K562 (cell line): ENCODE measurements at regions not wholly inside any gene's neighbourhood (a gene's known extent, or its start where the extent isn't known, plus 50 kb on each side); places are given as distances from the start of the nearest gene placed in this dataset.

Experiments used
- ATAC-seq: fragments of 200-7000 bp; cut with Tn5 transposase; 3 replicates; pipeline ENCODE4 v1.9.1; 2020; ENCODE audit warnings: moderate library complexity
- BruUV-seq: library from RNA; stranded (reverse); fragments of 400-500 nt; replicated peaks from 2 replicates; lab custom pipeline; 2021; lab: Mats Ljungman, UMichigan
- CTCF ChIA-PET: fragments of 300-600 bp; formaldehyde crosslinking; extraction: SDS; loops from one replicate; lab custom pipeline; 2021; ENCODE audit warnings: low intra/inter-chr PET ratio; lab: Yijun Ruan, JAX
- POLR2A ChIA-PET: fragments of 300-600, 350-650 bp; sonication (Branson Sonifier 250); formaldehyde crosslinking; extraction: SDS; loops from one replicate; lab custom pipeline; 2021; ENCODE audit warnings: antibody characterized with exemption, inconsistent platforms; lab: Yijun Ruan, JAX
- DNase-seq, 4 experiments: peaks; one replicate each; pipeline versions ENCODE4 v3.0.0 to v3.0.0-alpha.2; 2011 to 2018; ENCODE audit warnings: low spot score in 3 of 4, mixed read lengths in 3 of 4; ENCODE audit errors: extremely low read depth in 1 of 4
- FAIRE-seq: peaks from 2 replicates; lab custom pipeline; 2011; peaks lifted over from hg19 to GRCh38; lab: Jason Lieb, UNC
- H2AFZ ChIP-seq: 2 replicates; pipeline ENCODE4 v1.6.0; 2011; ENCODE audit warnings: low read depth, low read length, control low read depth, inconsistent platforms
- H3K27ac ChIP-seq: fragments of 200-600 bp; 3 replicates; pipeline ENCODE4 v1.8.0; 2011; ENCODE audit warnings: low read depth, mild to moderate bottlenecking, control low read depth, inconsistent platforms, low read length, moderate library complexity, mixed read lengths; ENCODE audit errors: extremely low read depth
- H3K27me3 ChIP-seq, 2 experiments: fragments of 300-600 bp in 1 of 2; 2 replicates in 1 of 2; 3 replicates in 1 of 2; pipeline versions ENCODE4 v1.6.0 to v1.8.0; 2011; ENCODE audit warnings: inconsistent platforms in 2 of 2, low read length in 2 of 2, mild to moderate bottlenecking in 1 of 2, mixed read lengths in 1 of 2, moderate library complexity in 1 of 2; ENCODE audit not compliant: control insufficient read depth in 2 of 2, insufficient read depth in 2 of 2
- H3K36me3 ChIP-seq: fragments of 300-600 bp; 3 replicates; pipeline ENCODE4 v1.8.0; 2011; ENCODE audit warnings: mild to moderate bottlenecking, low read length, inconsistent platforms; ENCODE audit not compliant: control insufficient read depth, insufficient read depth
- H3K4me1 ChIP-seq, 2 experiments: fragments of 200-600 bp in 1 of 2; replicated peaks in 1 of 2; 2 replicates in 1 of 2; 3 replicates in 1 of 2; pipeline versions ENCODE4 v1.5.1 to v1.8.0; 2011; ENCODE audit warnings: inconsistent platforms in 2 of 2, low read length in 2 of 2, mild to moderate bottlenecking in 1 of 2, mixed read lengths in 1 of 2, moderate library complexity in 1 of 2; ENCODE audit not compliant: control insufficient read depth in 2 of 2, insufficient read depth in 2 of 2
- H3K4me2 ChIP-seq: 2 replicates; pipeline ENCODE4 v1.6.1; 2011; ENCODE audit warnings: low read length, control low read depth, inconsistent platforms, mixed read lengths; ENCODE audit not compliant: insufficient read depth
- H3K4me3 ChIP-seq: fragments of 200-600 bp; sonication (generic), shearing (Covaris generic); 2 replicates; pipeline ENCODE4 v1.5.1; 2016; ENCODE audit warnings: control low read depth, inconsistent platforms
- H3K79me2 ChIP-seq: fragments of 200-600 bp; 3 replicates; pipeline ENCODE4 v1.8.0; 2011; ENCODE audit warnings: low read length, inconsistent platforms; ENCODE audit not compliant: control insufficient read depth, insufficient read depth
- H3K9ac ChIP-seq, 2 experiments: 2 replicates each; pipeline versions ENCODE4 v1.6.0 to v1.6.1; 2011; ENCODE audit warnings: low read depth in 2 of 2, low read length in 2 of 2, control low read depth in 1 of 2, inconsistent platforms in 1 of 2, mild to moderate bottlenecking in 1 of 2, mixed read lengths in 1 of 2; ENCODE audit not compliant: insufficient read depth in 1 of 2
- H3K9me1 ChIP-seq: one replicate; pipeline ENCODE4 v1.6.0; 2011; ENCODE audit warnings: inconsistent platforms, mild to moderate bottlenecking, low read length, moderate library complexity; ENCODE audit not compliant: control insufficient read depth, insufficient read depth
- H3K9me3 ChIP-seq: replicated peaks from 2 replicates; pipeline ENCODE4 v1.5.1; 2011; ENCODE audit warnings: low read depth, low read length, inconsistent platforms; ENCODE audit not compliant: control insufficient read depth, insufficient read depth
- H4K20me1 ChIP-seq: replicated peaks from 2 replicates; pipeline ENCODE4 v1.6.1; 2011; ENCODE audit warnings: low read length, inconsistent platforms, mixed read lengths; ENCODE audit not compliant: control insufficient read depth, insufficient read depth
- HDAC6 ChIP-seq: IDR thresholded peaks from 2 replicates; pipeline ENCODE4 v1.6.1; 2012; ENCODE audit warnings: low read depth, mild to moderate bottlenecking, control low read depth, inconsistent platforms, low read length, moderate library complexity
- HEY1 ChIP-seq: fragments of 250-450 bp; sonication (Bioruptor Pico); IDR thresholded peaks from 2 replicates; pipeline ENCODE4 v1.5.0; 2020; ENCODE audit warnings: mild to moderate bottlenecking, moderate library complexity, borderline replicate concordance
- KLF10 ChIP-seq: fragments of 250-450 bp; sonication (Bioruptor Pico); IDR thresholded peaks from 2 replicates; pipeline ENCODE4 v1.6.1; 2021; ENCODE audit warnings: matching md5 sums
- MTA2 ChIP-seq: fragments of 450-650 bp; IDR thresholded peaks from 2 replicates; pipeline ENCODE4 v1.6.1; 2016; ENCODE audit warnings: low read depth
- MTF1 ChIP-seq: fragments of 250-450 bp; sonication (Bioruptor Pico); IDR thresholded peaks from 2 replicates; pipeline ENCODE4 v1.9.0; 2021; ENCODE audit warnings: moderate library complexity, mild to moderate bottlenecking, inconsistent platforms, borderline replicate concordance
- NCOA2 ChIP-seq, 2 experiments: fragments of 450-650 bp; IDR thresholded peaks; 2 replicates each; pipeline ENCODE4 v1.6.1; 2018; ENCODE audit warnings: mild to moderate bottlenecking in 2 of 2, moderate library complexity in 1 of 2; ENCODE audit not compliant: partially characterized antibody in 2 of 2
- PHF8 ChIP-seq: fragments of 200-600 bp; sonication (generic); IDR thresholded peaks from 2 replicates; pipeline ENCODE4 v1.6.1; 2012; ENCODE audit warnings: mixed run types, mild to moderate bottlenecking, inconsistent platforms, low read length, moderate library complexity, borderline replicate concordance
- SMARCA5 ChIP-seq: fragments of 450-650 bp; IDR thresholded peaks from 2 replicates; pipeline ENCODE4 v1.6.1; 2016
- SRF ChIP-seq, 2 experiments: fragments of 250-450, 450-650 bp in 1 of 2; sonication (Bioruptor Pico) in 1 of 2; sonication (generic) in 1 of 2; formaldehyde crosslinking; IDR thresholded peaks; 2 replicates each; pipeline versions ENCODE4 v1.5.0 to v1.5.1; 2020 to 2022; ENCODE audit warnings: mild to moderate bottlenecking in 1 of 2, missing genetic modification reagents in 1 of 2
- XRCC5 ChIP-seq: fragments of 200-400 bp; formaldehyde crosslinking; IDR thresholded peaks from 2 replicates; pipeline ENCODE4 v1.6.1; 2017; ENCODE audit warnings: low read depth, mild to moderate bottlenecking, low read length
- ZEB2 ChIP-seq: fragments of 450-650 bp; IDR thresholded peaks from 2 replicates; pipeline ENCODE4 v1.6.1; 2016
- ZNF140 ChIP-seq: fragments of 250-450 bp; sonication (Bioruptor Pico); IDR thresholded peaks from 2 replicates; pipeline ENCODE4 v1.8.0; 2021; ENCODE audit warnings: moderate library complexity, mild to moderate bottlenecking, inconsistent platforms
- ZNF324 ChIP-seq: fragments of 250-450 bp; sonication (Bioruptor Pico); IDR thresholded peaks from 2 replicates; pipeline ENCODE4 v1.4.0; 2020; ENCODE audit warnings: mild to moderate bottlenecking
- ZNF431 ChIP-seq: sonication (generic); formaldehyde crosslinking; IDR thresholded peaks from 2 replicates; pipeline ENCODE4 v1.8.0; 2022; ENCODE audit warnings: mild to moderate bottlenecking, missing genetic modification reagents
- WGBS: fragments of 100-300 bp; shearing (Covaris generic); methylation state at CpG from one replicate; pipeline ENCODE4 v1.1.6; 2016; ENCODE audit warnings: low coverage, mixed read lengths; ENCODE audit not compliant: insufficient coverage; ENCODE audit errors: missing lambda C conversion rate; 5-methylcytosine and 5-hydroxymethylcytosine counted together
- in situ Hi-C: fragments of 300-500 bp; cut with MboI; formaldehyde crosslinking; loops from 4 replicates; pipeline ENCODE4 v1.15.0; 2018; ENCODE audit warnings: inconsistent platforms, mixed read lengths
- intact Hi-C: fragments of 100-400 bp; cut with micrococcal nuclease; formaldehyde crosslinking; loops from 2 replicates; pipeline ENCODE4 v1.14.2; 2022
- TF ChIP-seq, protein P1 (sequence below): sonication (generic); IDR thresholded peaks from 2 replicates; pipeline ENCODE4 v1.6.1; 2016
- TF ChIP-seq, protein P2 (sequence below), 2 experiments: IDR thresholded peaks in 1 of 2; conservative IDR thresholded peaks in 1 of 2; 2 replicates each; pipeline ENCODE4 v1.6.1; 2016; ENCODE audit warnings: low read depth in 2 of 2, mild to moderate bottlenecking in 1 of 2, missing compliant biosample characterization in 1 of 2, missing genetic modification characterization in 1 of 2, moderate library complexity in 1 of 2

DNA sequence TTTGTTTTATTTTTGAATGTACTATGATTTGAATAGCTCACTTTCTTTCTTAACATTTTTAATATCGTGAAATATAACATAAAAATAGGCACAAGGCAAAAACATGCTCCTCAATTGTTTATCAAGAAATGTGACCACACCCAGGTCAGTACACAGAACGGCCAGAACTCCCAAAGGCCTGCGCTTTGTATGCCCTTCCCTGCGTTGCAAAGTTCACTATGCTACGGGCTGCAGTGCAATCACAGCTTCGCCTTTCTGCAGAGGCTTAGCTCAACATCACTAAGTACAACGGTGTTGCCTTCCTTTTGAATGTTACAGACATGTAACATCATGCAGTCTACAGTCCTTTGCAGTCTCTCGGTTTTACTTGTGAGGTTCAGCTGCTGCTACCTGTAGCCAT, 333.4 kb downstream of the THBS2 start:
- H3K4me2 ChIP-seq, result no peak overlapping the region
- H3K36me3 ChIP-seq, result no peaks in the 10 kb centered on the region
- H3K9ac ChIP-seq, result no peak overlapping the region
- no peaks in the 10 kb centered on the region for H3K4me1 ChIP-seq
- no peak for DNase-seq
- no peaks in the 10 kb centered on the region for H3K9me3 ChIP-seq
- intact Hi-C loops (no loop called here), in situ Hi-C loops (no loop called here)
- ChIA-PET POLR2A (no interaction called here), CTCF (no interaction called here)
- no peaks in the 10 kb centered on the region for H3K9me1 ChIP-seq
- no peak overlapping the region for H2AFZ ChIP-seq
- no peak overlapping the region for H3K4me3 ChIP-seq
- no TSS peak for BruUV-seq
- ATAC-seq, result no peak
- 0% methylated on average over 8 of the region's 8 CpGs for WGBS
- FAIRE-seq, result no peak
- peaks cover 24 to 48% of the 10 kb centered on the region in 2 experiments; a peak in 3 of 5 replicates for H3K27me3 ChIP-seq
- 0 out of 2 replicates have a peak, but pooled peaks cover 4% of the 10 kb centered on the region for H4K20me1 ChIP-seq
- no peaks in the 10 kb centered on the region for H3K79me2 ChIP-seq
- no peak overlapping the region for H3K27ac ChIP-seq
- TF ChIP-seq PHF8, result no peak
- no peak for TF ChIP-seq ZNF324 (CRISPR knock-in tag)
- TF ChIP-seq HEY1 (CRISPR knock-in tag), result no peak
- TF ChIP-seq, protein P1, sequence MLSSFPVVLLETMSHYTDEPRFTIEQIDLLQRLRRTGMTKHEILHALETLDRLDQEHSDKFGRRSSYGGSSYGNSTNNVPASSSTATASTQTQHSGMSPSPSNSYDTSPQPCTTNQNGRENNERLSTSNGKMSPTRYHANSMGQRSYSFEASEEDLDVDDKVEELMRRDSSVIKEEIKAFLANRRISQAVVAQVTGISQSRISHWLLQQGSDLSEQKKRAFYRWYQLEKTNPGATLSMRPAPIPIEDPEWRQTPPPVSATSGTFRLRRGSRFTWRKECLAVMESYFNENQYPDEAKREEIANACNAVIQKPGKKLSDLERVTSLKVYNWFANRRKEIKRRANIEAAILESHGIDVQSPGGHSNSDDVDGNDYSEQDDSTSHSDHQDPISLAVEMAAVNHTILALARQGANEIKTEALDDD, result no peak
- no peak for TF ChIP-seq MTF1 (CRISPR knock-in tag)
- TF ChIP-seq ZEB2, result no peak
- TF ChIP-seq SMARCA5, result no peak
- TF ChIP-seq ZNF431 (CRISPR knock-in tag), result no peak
- TF ChIP-seq ZNF140, result no peak
- no peak for TF ChIP-seq HDAC6
- no peak for TF ChIP-seq SRF (CRISPR knock-in tag; IDR thresholded peaks at IDR 0.05)
- TF ChIP-seq MTA2, result no peak
- no peak for TF ChIP-seq NCOA2 (IDR thresholded peaks at IDR 0.05; ENCODE audit: partially characterized antibody in 2 of 2)
- no peak for TF ChIP-seq KLF10 (CRISPR knock-in tag)
- TF ChIP-seq, protein P2, sequence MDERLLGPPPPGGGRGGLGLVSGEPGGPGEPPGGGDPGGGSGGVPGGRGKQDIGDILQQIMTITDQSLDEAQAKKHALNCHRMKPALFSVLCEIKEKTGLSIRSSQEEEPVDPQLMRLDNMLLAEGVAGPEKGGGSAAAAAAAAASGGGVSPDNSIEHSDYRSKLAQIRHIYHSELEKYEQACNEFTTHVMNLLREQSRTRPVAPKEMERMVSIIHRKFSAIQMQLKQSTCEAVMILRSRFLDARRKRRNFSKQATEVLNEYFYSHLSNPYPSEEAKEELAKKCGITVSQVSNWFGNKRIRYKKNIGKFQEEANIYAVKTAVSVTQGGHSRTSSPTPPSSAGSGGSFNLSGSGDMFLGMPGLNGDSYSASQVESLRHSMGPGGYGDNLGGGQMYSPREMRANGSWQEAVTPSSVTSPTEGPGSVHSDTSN (CRISPR knock-in tag; IDR thresholded peaks at IDR 0.05; ENCODE audit: low read depth), result no peak
- TF ChIP-seq, protein P2 (tag; conservative IDR thresholded peaks at IDR 0.05; ENCODE audit: low read depth), result no peak
- no peak for TF ChIP-seq XRCC5
